Stimulated activated CD8-positive, alpha-beta memory T cell treated with anti-CD3 and anti-CD28 coated beads, Interleukin-12 subunit alpha, Interleukin-12 subunit beta, amount 100 ng/mL, for 1 hour (primary cell): ENCODE measurements at regions not wholly inside any gene's neighbourhood (a gene's known extent, or its start where the extent isn't known, plus 50 kb on each side); places are given as distances from the start of the nearest gene placed in this dataset.

Experiments used
- DNase-seq: peaks from one replicate; pipeline ENCODE4 v3.0.0-alpha.2; 2020; ENCODE audit warnings: low read depth

- DNase-seq = no peak
Measured at GRCh38 chr1:38455829-38456530, 403.6 kb downstream of the RRAGC start.

- DNase-seq = no peak
Measured at GRCh38 chr1:38454749-38455441, 404.7 kb downstream of the RRAGC start.

DNA sequence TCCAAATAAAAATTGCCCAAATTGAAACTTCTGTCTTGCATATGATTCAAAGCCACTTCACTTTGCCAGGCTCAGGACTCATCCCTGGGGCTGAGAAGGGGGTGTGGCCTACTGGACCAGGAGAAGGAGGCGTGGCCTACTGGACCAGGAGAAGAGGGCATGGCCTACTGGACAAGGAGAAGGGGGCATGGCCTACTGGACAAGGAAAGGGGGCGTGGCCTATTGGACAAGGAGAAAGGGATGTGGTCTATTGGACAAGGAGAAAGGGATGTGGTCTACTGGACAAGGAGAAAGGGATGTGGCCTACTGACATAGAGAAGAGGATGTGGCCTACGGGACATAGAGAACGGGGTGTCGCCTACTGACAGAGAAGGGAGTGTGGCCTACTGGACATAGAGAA, 405.3 kb downstream of the RRAGC start:
- no peak for DNase-seq

DNA sequence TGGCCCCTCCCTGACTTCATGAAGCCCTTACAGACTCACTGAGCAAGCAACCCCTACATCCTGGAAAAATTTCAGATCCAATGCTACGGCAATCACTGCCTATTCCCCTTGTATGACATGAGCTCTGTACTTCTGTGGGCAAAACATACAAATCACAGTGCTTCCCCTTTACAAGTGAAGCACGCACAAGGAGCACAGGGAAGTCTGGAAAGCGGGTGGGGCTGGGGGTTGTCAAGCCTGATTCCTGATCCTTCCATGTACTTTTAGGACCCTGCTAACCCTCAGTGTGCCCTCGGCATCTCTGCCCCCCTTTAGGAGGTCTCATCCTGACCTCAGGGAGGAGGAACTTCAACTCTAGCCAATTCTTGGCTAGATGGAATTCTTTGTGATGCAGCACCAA, 405.7 kb upstream of the POU3F1 start:
- DNase-seq = no peak

- DNase-seq = no peak
Measured at GRCh38 chr1:38451541-38451993, 405.0 kb upstream of the POU3F1 start.

- no peak for DNase-seq
Measured at GRCh38 chr1:38448893-38449292, 402.3 kb upstream of the POU3F1 start.

- no peak for DNase-seq
Measured at GRCh38 chr1:38446936-38447335, 400.3 kb upstream of the POU3F1 start.

DNA sequence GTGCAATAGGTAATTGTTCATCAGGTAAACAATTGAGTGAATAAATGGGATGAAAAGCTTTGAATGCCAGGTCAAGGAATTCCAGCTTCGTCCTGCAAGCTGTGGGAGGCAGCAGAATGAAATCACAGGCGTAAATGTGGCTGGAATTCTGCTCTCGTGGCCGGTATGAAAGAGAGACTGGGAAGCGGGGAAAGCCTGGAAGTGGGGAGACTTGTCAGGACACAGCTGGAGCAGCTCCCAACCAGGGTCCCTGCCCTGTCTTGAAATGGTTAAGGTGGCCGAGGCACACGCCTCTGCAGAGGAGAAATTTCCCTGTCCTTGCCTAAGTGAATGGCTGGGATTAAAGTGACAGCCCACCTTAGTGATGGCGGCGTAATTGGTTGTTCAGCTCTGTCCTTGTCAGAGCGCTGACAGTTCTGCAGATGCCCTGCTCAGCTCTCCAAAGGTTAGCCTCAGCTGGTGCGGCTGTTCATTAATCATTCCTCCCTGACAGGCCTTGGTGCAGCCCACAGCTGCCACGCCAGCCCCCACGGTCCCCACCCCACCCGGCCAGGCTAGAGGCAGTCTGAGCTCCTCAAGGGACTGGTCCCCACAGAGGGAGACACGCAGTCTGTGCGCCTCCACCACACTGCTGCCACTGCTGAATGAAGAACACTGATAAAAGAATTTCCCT, 398.3 kb upstream of the POU3F1 start:
- no peak for DNase-seq

DNA sequence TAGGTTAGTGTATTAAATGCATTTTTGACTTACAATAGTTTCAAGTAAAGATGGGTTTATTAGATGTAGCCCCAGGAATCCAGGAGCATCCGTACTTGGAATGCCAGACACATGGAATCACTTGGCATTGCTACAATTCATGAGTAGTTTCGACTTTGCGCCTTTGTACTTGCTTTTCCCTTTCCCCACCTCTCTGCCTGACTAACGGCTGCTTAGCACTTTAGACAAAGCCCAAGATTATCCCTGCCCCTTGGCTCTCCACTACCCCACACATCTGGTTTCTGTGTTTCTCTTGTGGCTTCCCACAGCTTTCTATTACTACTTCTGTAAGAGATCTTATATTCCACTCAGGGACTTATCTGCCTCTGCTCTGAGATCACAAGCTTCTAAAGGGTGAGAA, 397.7 kb upstream of the POU3F1 start:
- no peak for DNase-seq

DNA sequence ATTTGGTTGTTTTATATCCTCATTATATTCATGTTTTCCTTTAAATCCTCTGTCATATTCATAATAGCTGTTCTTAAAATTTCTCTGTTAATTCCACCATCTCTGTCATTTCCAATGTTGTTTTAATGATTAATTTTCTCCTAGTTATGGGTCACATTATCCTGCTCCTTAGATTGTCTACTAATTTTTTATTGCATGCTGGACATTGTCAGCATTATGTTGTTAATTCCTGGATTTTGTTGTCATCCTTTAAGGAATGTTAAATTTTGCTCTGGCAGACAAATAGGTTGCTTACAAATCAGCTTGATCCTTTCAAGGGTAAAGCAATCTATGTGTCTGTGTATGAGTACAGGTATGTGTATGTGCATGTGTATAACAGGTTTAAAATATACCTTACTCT, 393.8 kb upstream of the POU3F1 start:
- no peak for DNase-seq

GRCh38 chr1:38436749-38437148, 390.2 kb upstream of the POU3F1 start:
- no peak for DNase-seq

DNA sequence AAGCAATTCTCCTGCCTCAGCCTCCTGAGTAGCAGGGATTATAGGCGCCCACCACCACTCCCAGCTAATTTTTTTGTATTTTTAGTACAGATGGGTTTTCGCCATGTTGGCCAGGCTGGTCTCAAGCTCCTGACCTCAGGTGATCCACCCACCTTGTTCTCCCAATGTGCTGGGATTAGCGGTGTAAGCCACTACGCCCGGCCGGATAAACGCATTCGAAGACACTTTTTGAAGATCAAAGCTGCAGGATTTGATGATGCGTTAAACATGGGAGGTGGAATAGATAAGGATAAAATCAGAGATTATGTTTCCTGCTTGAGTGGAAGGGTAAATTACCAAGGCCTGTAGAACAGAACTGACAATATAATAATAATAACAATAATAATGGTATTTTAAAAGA, 389.4 kb upstream of the POU3F1 start:
- DNase-seq = no peak

- DNase-seq = no peak
Measured at GRCh38 chr1:38433084-38433722, 386.6 kb upstream of the POU3F1 start.

DNA sequence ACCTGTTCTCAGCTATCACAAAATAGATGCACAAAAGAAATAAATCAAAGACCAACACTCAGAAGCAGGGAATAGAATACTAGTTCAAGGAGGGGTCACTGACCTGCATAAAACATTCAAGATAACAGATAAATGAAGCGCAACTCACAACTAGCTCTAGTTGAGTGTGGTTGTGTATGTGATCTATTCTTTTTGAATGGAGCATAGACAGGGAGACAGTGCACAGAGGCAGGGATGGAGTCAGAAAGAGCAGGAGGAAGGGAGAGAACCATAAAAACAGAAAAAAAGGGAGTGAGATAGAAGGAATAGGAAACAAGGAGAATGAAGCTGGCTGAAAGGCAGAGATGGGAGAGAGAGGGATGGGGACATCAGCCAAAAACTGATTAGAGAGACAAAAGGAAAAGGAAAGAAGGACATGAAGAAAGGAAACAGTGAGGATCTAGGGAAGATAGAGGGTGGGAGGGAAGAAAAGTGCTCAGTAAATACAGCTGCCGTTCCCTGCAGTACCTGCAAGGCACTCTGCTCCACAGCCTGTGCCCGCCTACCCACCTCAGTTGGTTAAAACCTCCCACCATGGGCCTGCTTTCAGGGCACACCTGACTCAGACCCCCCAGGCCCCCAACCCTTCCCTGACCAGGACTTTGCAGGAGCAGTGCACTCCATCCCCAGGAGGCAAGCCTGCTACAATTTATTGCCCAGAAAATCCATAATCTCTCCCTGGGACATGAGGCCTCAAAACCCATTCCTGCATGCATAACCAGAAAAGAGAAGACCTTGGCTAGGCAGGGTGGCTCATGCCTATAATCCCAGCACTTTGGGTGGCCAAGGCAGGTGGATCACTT, 385.2 kb upstream of the POU3F1 start:
- no peak for DNase-seq

DNA sequence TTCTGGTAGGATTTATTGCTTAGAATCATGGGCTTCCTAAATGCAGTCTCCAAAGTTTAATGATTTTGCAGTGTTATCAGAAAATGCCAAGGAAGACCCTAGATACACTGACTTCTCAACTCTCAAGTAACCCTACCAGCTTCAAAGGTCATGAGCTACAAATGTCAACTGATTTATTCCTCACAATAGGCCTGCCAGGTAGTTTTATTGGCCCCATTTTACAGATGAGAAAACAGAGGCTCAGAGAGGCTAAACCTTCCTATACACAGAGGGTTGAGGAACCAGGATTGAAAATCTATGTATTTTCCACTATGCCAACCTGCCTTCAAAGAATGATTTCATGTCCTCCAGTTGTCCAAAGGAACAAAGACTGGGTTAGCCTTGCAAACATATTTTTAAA, 384.4 kb upstream of the POU3F1 start:
- DNase-seq = no peak

DNA sequence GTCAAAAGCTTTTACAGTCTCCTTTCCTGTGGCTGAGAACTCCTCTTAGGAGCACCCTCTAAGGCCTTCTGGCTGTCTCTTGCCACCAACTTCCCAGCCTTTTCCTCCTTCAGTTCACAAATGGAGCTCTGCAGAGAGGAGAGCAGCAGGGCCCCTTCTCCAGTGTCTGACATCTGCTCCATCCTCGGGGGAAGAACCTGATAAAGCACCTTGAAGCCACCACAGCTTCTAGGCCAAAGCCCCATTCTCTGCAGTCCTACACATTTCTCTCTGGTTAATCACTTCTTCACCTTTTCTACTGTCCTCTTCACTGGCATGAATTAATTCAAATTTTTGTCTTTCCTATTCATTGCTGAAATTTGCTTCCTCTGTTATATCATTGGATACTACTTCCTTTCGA, 378.1 kb upstream of the POU3F1 start:
- DNase-seq = no peak

DNA sequence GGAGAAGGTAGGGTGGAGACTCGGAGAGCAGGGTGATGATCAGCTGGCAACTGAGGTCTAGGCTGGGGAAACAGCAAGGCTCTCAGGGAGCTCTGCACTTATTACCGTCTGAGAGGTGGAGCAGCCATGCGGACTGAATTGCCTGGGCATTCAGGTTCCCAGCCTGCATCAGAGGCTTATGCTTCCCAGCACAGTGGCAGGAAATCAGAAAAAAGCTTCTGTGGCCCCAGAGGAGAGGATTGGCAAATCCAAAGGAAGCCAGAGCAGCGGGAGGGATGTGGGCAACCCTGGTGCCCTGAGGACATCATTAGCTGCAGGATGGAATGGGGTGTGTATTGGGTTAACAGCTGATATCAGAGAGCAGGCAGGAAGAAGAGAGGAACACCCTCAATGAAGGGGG, 374.1 kb upstream of the POU3F1 start:
- no peak for DNase-seq

DNA sequence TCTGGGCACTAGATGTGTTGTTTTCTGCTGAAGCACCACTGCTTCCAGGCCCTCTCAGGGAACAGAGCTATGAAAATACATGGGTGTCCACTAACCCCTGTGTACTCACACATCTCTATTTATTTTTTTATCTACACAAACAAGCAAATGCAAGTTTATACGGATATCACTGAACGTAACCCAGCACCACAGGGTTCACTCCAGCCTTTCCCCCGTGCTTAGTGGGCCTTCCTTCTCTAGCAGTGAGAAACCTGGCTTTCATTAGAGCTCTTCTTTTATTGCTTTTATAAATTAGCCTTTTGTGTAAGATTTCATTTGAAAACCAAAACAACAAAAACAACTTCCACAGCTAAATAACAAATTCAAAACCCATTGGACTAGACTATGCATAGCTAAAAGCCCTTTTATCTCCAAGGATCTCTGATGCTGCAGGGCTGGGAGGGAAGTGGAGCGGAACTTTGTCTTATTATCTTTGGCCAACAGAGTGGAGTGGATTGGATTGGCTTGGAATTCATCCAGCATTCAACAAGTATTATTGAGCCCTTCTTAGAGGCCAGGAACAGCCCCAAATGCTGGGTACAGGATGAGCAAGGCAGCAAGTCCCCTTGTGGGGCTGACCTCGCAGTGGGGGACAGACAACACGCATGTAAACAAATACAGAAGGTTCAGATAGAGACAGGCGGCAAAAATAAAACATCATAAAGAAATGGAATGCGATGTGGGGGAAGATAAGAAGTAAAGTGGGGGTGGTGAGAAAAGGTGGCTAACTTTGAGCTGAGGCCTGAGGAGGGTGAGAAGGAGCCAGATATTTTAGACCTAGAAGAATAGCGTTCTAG, 371.8 kb upstream of the POU3F1 start:
- no peak for DNase-seq

DNA sequence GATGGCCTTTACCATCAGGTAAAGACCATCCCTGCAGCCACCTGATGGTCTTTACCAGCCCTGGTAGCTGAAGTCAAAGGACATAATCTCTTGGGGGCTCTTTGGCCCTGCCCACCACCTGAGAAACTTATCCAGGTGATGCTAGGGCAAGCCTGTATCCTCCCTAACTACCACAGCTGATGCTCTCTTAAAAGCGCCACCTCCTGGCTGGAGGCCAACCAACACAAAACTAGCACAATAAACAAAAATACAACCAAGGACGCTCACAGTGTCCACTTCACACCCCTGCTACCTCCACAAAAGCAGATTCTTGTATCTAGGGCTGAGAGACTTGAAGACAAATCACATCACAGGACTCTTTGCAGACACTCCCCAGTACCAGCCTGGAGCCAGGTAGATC, 357.1 kb upstream of the POU3F1 start:
- DNase-seq = no peak

DNA sequence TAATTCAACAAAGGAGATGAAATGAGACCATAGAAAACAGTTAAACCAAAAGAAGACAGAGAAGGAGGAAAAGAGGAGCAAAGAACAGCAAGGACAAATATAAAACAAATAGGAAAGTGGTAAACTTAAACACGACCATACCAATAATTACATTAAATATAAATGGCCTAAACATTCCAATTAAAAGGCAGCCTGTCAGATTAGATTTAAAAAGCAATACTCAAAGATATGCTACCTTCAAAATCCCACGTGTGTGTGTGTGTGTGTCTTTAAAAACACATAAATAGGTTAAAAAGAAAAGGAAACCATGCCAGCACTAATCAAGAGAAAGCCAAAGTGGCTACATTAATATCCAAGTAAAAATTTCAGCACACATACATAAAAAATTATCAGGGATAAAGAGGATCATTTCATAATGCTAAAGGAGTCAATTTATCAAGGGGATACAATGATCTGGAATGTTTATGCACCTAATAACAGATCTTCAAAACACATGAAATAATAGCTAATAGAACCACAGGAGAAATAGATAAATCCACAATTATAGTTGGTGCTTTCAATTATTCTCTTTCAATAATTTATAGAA, 355.7 kb upstream of the POU3F1 start:
- no peak for DNase-seq

GRCh38 chr1:38396606-38397005, 350.0 kb upstream of the POU3F1 start:
- DNase-seq = no peak
